ENCODE measurements at regions not wholly inside any gene's neighbourhood (a gene's known extent, or its start where the extent isn't known, plus 50 kb on each side); places are given as distances from the start of the nearest gene placed in this dataset.

- DNase-seq, result no peak
Observed at GRCh38 chrX:148372925-148373324, 127.5 kb upstream of the AFF2 start.

GRCh38 chrX:148376342-148376741, 124.1 kb upstream of the AFF2 start:
- no peak for DNase-seq

GRCh38 chrX:148380107-148380506, 120.3 kb upstream of the AFF2 start:
- DNase-seq, result peak; percentile 0

- DNase-seq, result peak; percentile 63
Observed at GRCh38 chrX:148380650-148381561, 119.5 kb upstream of the AFF2 start.

GRCh38 chrX:148381603-148382002, 118.8 kb upstream of the AFF2 start:
- DNase-seq, result peak; percentile 10

- no peak for DNase-seq
Observed at GRCh38 chrX:148382983-148383382, 117.4 kb upstream of the AFF2 start.

- DNase-seq, result no peak
Observed at GRCh38 chrX:148385471-148385870, 114.9 kb upstream of the AFF2 start.

- no peak for DNase-seq
Observed at GRCh38 chrX:148389629-148390028, 110.8 kb upstream of the AFF2 start.

- no peak for DNase-seq
Observed at GRCh38 chrX:148412006-148412405, 88.4 kb upstream of the AFF2 start.

GRCh38 chrX:148416142-148416541, 84.3 kb upstream of the AFF2 start:
- DNase-seq, result no peak

GRCh38 chrX:148416931-148417330, 83.5 kb upstream of the AFF2 start:
- no peak for DNase-seq

- no peak for DNase-seq
Observed at GRCh38 chrX:148417934-148418333, 82.5 kb upstream of the AFF2 start.

GRCh38 chrX:148422526-148422925, 77.9 kb upstream of the AFF2 start:
- DNase-seq, result no peak

GRCh38 chrX:148424570-148424969, 75.8 kb upstream of the AFF2 start:
- no peak for DNase-seq

GRCh38 chrX:148426467-148426866, 74.0 kb upstream of the AFF2 start:
- DNase-seq, result no peak

- no peak for DNase-seq
Observed at GRCh38 chrX:148441387-148441786, 59.0 kb upstream of the AFF2 start.

- no peak for DNase-seq
Observed at GRCh38 chrX:148443216-148443615, 57.2 kb upstream of the AFF2 start.

GRCh38 chrX:148448686-148449085, 51.7 kb upstream of the AFF2 start:
- DNase-seq, result no peak
